Uterus (tissue), 2 donors: ENCODE measurements at regions not wholly inside any gene's neighbourhood (a gene's known extent, or its start where the extent isn't known, plus 50 kb on each side); places are given as distances from the start of the nearest gene placed in this dataset.

ENCODE experiments used
- CTCF ChIP-seq, 4 experiments: fragments of 200-600 bp in 2 of 4; fragments of 450-650 bp in 2 of 4; sonication (generic) in 2 of 4; IDR thresholded peaks; one replicate each; pipeline ENCODE4 v1.5.1; 2016 to 2019; ENCODE audit warnings: antibody characterized with exemption in 4 of 4, mild to moderate bottlenecking in 2 of 4, moderate library complexity in 1 of 4
- POLR2A ChIP-seq, 2 donors: fragments of 450-650 bp; IDR thresholded peaks; one replicate each; pipeline ENCODE4 v1.6.1; 2016; ENCODE audit warnings: antibody characterized with exemption in 2 of 2, mild to moderate bottlenecking in 1 of 2, moderate library complexity in 1 of 2

GRCh38 chr10:64959883-64960282 lies 1438.7 kb downstream of the REEP3 start:
- no peak for TF ChIP-seq POLR2A (IDR thresholded peaks at IDR 0.05)
- no peak for TF ChIP-seq CTCF (IDR thresholded peaks at IDR 0.05)
